Kidney (tissue), 13 donors: ENCODE measurements at regions not wholly inside any gene's neighbourhood (a gene's known extent, or its start where the extent isn't known, plus 50 kb on each side); places are given as distances from the start of the nearest gene placed in this dataset.

Source experiments
- DNase-seq, 5 donors: peaks; one replicate each; pipeline ENCODE4 v3.0.0-alpha.2; 2013 to 2020
- FAIRE-seq: peaks from 2 replicates; lab custom pipeline; 2012; peaks lifted over from hg19 to GRCh38; lab: Jason Lieb, UNC
- H3K27ac ChIP-seq, 2 donors: one replicate each; pipeline ENCODE4 v1.7.0; 2013; ENCODE audit warnings: low read depth in 2 of 2, low read length in 2 of 2, inconsistent platforms in 1 of 2
- H3K27me3 ChIP-seq: one replicate; pipeline ENCODE4 v1.7.1; 2013; ENCODE audit warnings: low read length, inconsistent platforms; ENCODE audit not compliant: control insufficient read depth, insufficient read depth
- H3K36me3 ChIP-seq, 3 donors: one replicate each; pipeline versions ENCODE4 v1.7.0 to v1.7.1; 2013; ENCODE audit warnings: low read length in 3 of 3, control low read depth in 1 of 3, inconsistent platforms in 1 of 3; ENCODE audit not compliant: insufficient read depth in 3 of 3, control insufficient read depth in 2 of 3
- H3K4me1 ChIP-seq, 3 donors: one replicate each; pipeline versions ENCODE4 v1.7.0 to v1.7.1; 2013; ENCODE audit warnings: low read length in 3 of 3, inconsistent platforms in 1 of 3, low read depth in 1 of 3; ENCODE audit not compliant: control insufficient read depth in 2 of 3, insufficient read depth in 2 of 3
- H3K4me3 ChIP-seq, 3 donors: one replicate each; pipeline versions ENCODE4 v1.7.0 to v1.8.1; 2013; ENCODE audit warnings: low read length in 3 of 3, control low read depth in 1 of 3, inconsistent platforms in 1 of 3
- H3K9ac ChIP-seq, 3 donors: one replicate each; pipeline versions ENCODE4 v1.7.0 to v1.7.1; 2013; ENCODE audit warnings: low read length in 3 of 3, control low read depth in 1 of 3, inconsistent platforms in 1 of 3
- H3K9me3 ChIP-seq, 3 donors: one replicate each; pipeline versions ENCODE4 v1.7.0 to v1.7.1; 2013; ENCODE audit warnings: low read length in 3 of 3, control low read depth in 1 of 3, inconsistent platforms in 1 of 3; ENCODE audit not compliant: control insufficient read depth in 2 of 3, insufficient read depth in 1 of 3
- CTCF ChIP-seq: IDR thresholded peaks from 3 replicates; pipeline ENCODE4 v1.5.1; 2012; ENCODE audit warnings: mild to moderate bottlenecking, moderate library complexity, borderline replicate concordance; ENCODE audit not compliant: insufficient read depth; ENCODE audit errors: extremely low read depth
- intact Hi-C: fragments of 100-400 bp; cut with DNase I; formaldehyde crosslinking; loops from one replicate; pipeline ENCODE4 v1.11.1; 2022
- donor health status: control.
- donor health status: control.
- donor health status: control.
- donor health status: control.
- donor health status: control.
- donor health status: DM: yes; HTN: yes; CAD: no.
- donor health status: Normal renal cell carcinoma (clear cell type).

- intact Hi-C loops: no loop called here
- Histone ChIP-seq H3K27me3 (no peaks in the 10 kb centered on the region), H3K4me1 (peaks cover 0 to 13% (median 7%) of the 10 kb centered on the region in 3 donors), H3K36me3 (no peaks in the 10 kb centered on the region), H3K4me3 (no peak overlapping the region), H3K9ac (no peak overlapping the region), H3K27ac (no peak overlapping the region), H3K9me3 (no peaks in the 10 kb centered on the region)
- DNase-seq (no peak), FAIRE-seq (no peak)
- no peak for TF ChIP-seq CTCF
These were observed 137.5 kb upstream of the JUN start for GRCh38 chr1:58921342-58921741.

- no peaks in the 10 kb centered on the region for H3K36me3 ChIP-seq
- no peak for TF ChIP-seq CTCF
- no peak for FAIRE-seq
- H3K9me3 ChIP-seq: no peaks in the 10 kb centered on the region
- no peaks in the 10 kb centered on the region for H3K27me3 ChIP-seq
- H3K4me1 ChIP-seq: peaks cover 0 to 13% (median 7%) of the 10 kb centered on the region in 3 donors
- no peak for DNase-seq
- H3K27ac ChIP-seq: no peak overlapping the region
- no peak overlapping the region for H3K9ac ChIP-seq
- no peak overlapping the region for H3K4me3 ChIP-seq
- intact Hi-C loops: no loop called here
These were observed 137.9 kb upstream of the JUN start for GRCh38 chr1:58921751-58922150.

GRCh38 chr1:58922302-58923089, 138.6 kb upstream of the JUN start:
- no peak for TF ChIP-seq CTCF
- no peak for FAIRE-seq
- intact Hi-C loops: no loop called here
- peaks cover 0 to 13% (median 7%) of the 10 kb centered on the region in 3 donors for H3K4me1 ChIP-seq
- no peak overlapping the region for H3K4me3 ChIP-seq
- no peaks in the 10 kb centered on the region for H3K27me3 ChIP-seq
- H3K36me3 ChIP-seq: no peaks in the 10 kb centered on the region
- peak; percentile 63 to 94 (median 72) for DNase-seq
- peak overlapping the region in 1 of 2 donors; percentile 54 for H3K27ac ChIP-seq
- H3K9ac ChIP-seq: peak overlapping the region in 1 of 3 donors; percentile 2
- H3K9me3 ChIP-seq: no peaks in the 10 kb centered on the region
